ENCODE measurements at regions not wholly inside any gene's neighbourhood (a gene's known extent, or its start where the extent isn't known, plus 50 kb on each side); places are given as distances from the start of the nearest gene placed in this dataset.

GRCh38 chr3:127406309-127407025 is 118.6 kb upstream of the PRR20G start:
- Mint-ChIP-seq H3K36me3 (ENCODE audit: low read depth) (no peaks in the 10 kb centered on the region), H3K27ac (ENCODE audit: unreplicated experiment) (peak overlapping the region; percentile 58), H3K27me3 (ENCODE audit: low read depth) (no peaks in the 10 kb centered on the region), H3K9me3 (no peaks in the 10 kb centered on the region), H3K4me3 (no peak overlapping the region), H3K4me1 (peaks cover 59% of the 10 kb centered on the region)
- peak; percentile 44 for TF ChIP-seq CTCF (conservative IDR thresholded peaks at IDR 0.05)
- no peak for DNase-seq (ENCODE audit: low read depth, low spot score)

GRCh38 chr3:127405791-127406190 is 117.9 kb upstream of the PRR20G start:
- Mint-ChIP-seq H3K36me3 (ENCODE audit: low read depth) (no peaks in the 10 kb centered on the region), H3K27me3 (ENCODE audit: low read depth) (no peaks in the 10 kb centered on the region), H3K4me3 (no peak overlapping the region), H3K4me1 (peaks cover 57% of the 10 kb centered on the region), H3K9me3 (no peaks in the 10 kb centered on the region), H3K27ac (ENCODE audit: unreplicated experiment) (peak overlapping the region; percentile 57)
- no peak for TF ChIP-seq CTCF (conservative IDR thresholded peaks at IDR 0.05)
- no peak for DNase-seq (ENCODE audit: low read depth, low spot score)

GRCh38 chr3:127405010-127405598 is 117.3 kb upstream of the PRR20G start:
- TF ChIP-seq CTCF (conservative IDR thresholded peaks at IDR 0.05), result no peak
- Mint-ChIP-seq H3K9me3 (no peaks in the 10 kb centered on the region), H3K4me3 (no peak overlapping the region), H3K27ac (ENCODE audit: unreplicated experiment) (peak overlapping the region; percentile 57), H3K36me3 (ENCODE audit: low read depth) (no peaks in the 10 kb centered on the region), H3K4me1 (peaks cover 51% of the 10 kb centered on the region), H3K27me3 (ENCODE audit: low read depth) (no peaks in the 10 kb centered on the region)
- DNase-seq (ENCODE audit: low read depth, low spot score), result no peak

GRCh38 chr3:127404221-127405009 is 116.6 kb upstream of the PRR20G start:
- H3K36me3 Mint-ChIP-seq (ENCODE audit: low read depth), result no peaks in the 10 kb centered on the region
- H3K4me1 Mint-ChIP-seq, result peaks cover 45% of the 10 kb centered on the region
- peak overlapping the region; percentile 57 for H3K27ac Mint-ChIP-seq (ENCODE audit: unreplicated experiment)
- H3K27me3 Mint-ChIP-seq (ENCODE audit: low read depth), result no peaks in the 10 kb centered on the region
- H3K4me3 Mint-ChIP-seq, result no peak overlapping the region
- no peaks in the 10 kb centered on the region for H3K9me3 Mint-ChIP-seq
- no peak for DNase-seq (ENCODE audit: low read depth, low spot score)
- no peak for TF ChIP-seq CTCF (conservative IDR thresholded peaks at IDR 0.05)

- DNase-seq (ENCODE audit: low read depth, low spot score), result no peak
- no peak overlapping the region for H3K4me3 Mint-ChIP-seq
- no peaks in the 10 kb centered on the region for H3K36me3 Mint-ChIP-seq (ENCODE audit: low read depth)
- no peaks in the 10 kb centered on the region for H3K9me3 Mint-ChIP-seq
- H3K4me1 Mint-ChIP-seq, result peaks cover 38% of the 10 kb centered on the region
- H3K27ac Mint-ChIP-seq (ENCODE audit: unreplicated experiment), result no peak overlapping the region
- TF ChIP-seq CTCF (conservative IDR thresholded peaks at IDR 0.05), result no peak
- H3K27me3 Mint-ChIP-seq (ENCODE audit: low read depth), result no peaks in the 10 kb centered on the region
Observed at GRCh38 chr3:127403795-127404194, 115.9 kb upstream of the PRR20G start.
